ENCODE measurements at regions not wholly inside any gene's neighbourhood (a gene's known extent, or its start where the extent isn't known, plus 50 kb on each side); places are given as distances from the start of the nearest gene placed in this dataset.

DNA sequence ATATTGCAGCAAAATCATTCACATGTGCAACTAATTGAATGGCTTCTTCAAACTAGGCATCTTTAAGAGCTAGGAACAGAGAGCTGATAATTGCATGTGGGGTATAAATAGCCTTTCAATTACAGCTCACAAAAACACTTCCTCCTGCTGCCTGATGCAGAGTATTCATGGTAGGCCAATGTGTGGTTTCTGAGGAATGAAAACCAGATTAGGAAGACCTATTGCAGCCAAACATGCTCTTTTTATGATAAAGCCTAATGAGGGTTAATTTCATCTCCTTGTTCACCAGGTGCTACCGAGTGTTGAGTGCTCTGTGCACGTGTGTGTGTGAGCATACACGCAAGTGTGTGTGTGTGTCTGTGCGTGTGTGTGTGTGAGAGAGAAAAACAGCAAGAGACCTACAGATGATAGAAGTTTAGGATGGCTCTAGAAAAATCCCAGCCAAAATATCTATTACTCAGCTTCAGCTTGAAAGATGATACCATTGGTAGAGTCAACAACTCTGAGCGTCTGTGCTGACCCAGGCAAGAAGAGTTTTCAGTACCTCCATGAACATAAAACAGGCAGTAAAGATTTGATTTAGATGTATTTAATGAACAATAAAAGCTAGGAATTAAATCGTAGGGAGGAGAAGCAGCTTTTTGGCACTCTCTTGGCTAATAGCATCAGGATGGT, 448.5 kb upstream of the ANKRD30A start:
- no peaks in the 10 kb centered on the region for H3K27me3 ChIP-seq
- DNase-seq (ENCODE audit: low spot score in 2 of 2): no peak
- no peaks in the 10 kb centered on the region for H3K9me3 ChIP-seq
- H3K27ac ChIP-seq: no peak overlapping the region
- no peak for TF ChIP-seq EP300 (IDR thresholded peaks at IDR 0.05)
- TF ChIP-seq POLR2A (IDR thresholded peaks at IDR 0.05): no peak
- TF ChIP-seq, protein P1, sequence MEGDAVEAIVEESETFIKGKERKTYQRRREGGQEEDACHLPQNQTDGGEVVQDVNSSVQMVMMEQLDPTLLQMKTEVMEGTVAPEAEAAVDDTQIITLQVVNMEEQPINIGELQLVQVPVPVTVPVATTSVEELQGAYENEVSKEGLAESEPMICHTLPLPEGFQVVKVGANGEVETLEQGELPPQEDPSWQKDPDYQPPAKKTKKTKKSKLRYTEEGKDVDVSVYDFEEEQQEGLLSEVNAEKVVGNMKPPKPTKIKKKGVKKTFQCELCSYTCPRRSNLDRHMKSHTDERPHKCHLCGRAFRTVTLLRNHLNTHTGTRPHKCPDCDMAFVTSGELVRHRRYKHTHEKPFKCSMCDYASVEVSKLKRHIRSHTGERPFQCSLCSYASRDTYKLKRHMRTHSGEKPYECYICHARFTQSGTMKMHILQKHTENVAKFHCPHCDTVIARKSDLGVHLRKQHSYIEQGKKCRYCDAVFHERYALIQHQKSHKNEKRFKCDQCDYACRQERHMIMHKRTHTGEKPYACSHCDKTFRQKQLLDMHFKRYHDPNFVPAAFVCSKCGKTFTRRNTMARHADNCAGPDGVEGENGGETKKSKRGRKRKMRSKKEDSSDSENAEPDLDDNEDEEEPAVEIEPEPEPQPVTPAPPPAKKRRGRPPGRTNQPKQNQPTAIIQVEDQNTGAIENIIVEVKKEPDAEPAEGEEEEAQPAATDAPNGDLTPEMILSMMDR (IDR thresholded peaks at IDR 0.05): no peak
- H3K36me3 ChIP-seq: no peaks in the 10 kb centered on the region
- 73 to 75% methylated on average over 6 of the region's 6 CpGs for WGBS, 2 donors
- no peak overlapping the region for H3K4me3 ChIP-seq
- peaks cover 0 to 9% (median 0%) of the 10 kb centered on the region in 4 donors for H3K4me1 ChIP-seq

DNA sequence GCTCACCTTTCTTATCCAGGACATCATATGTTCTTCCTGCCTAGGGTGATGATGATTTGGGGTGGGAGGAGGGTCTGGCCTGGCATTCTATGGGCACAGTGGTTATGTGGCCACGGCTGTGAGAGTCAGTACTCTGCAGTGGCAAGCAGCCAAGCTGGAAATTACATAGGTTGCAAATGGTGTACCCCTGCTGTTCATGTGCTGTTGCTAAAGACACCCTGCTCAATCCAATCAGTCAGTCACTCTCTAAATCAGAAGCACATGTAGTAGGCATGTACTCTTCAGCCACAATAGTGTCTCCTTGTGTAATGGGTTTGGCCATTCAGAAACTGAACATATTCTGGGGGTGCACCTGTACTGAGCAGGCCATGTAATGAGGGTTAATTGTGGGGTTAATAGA, 449.1 kb upstream of the ANKRD30A start:
- DNase-seq (ENCODE audit: low spot score in 2 of 2): no peak
- TF ChIP-seq EP300 (IDR thresholded peaks at IDR 0.05): no peak
- no peak for TF ChIP-seq POLR2A (IDR thresholded peaks at IDR 0.05)
- TF ChIP-seq, protein P1 (IDR thresholded peaks at IDR 0.05): no peak

DNA sequence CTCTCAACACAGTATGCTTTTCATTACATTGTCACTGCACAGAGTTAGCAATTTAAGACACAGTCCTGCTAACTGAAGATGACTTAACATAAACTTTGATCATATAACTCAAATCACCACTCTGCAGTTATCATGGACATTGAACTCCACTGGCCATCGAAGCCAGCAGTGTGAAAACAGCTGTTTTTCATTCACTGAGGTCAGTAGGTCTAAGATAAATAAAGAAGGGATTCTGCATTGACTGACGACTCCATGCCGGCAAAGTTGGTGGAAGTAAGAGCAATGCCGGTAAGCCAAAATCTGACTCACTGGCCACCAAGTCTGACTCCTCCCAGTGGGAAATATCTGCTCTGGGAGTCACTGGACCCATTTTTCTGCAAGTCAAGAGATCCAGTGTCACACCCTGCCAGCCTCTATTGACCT, 449.9 kb upstream of the ANKRD30A start:
- Histone ChIP-seq H3K36me3 (no peaks in the 10 kb centered on the region), H3K4me1 (peaks cover 0 to 16% (median 0%) of the 10 kb centered on the region in 4 donors), H3K27ac (no peak overlapping the region), H3K9me3 (no peaks in the 10 kb centered on the region), H3K4me3 (no peak overlapping the region), H3K27me3 (no peaks in the 10 kb centered on the region)
- TF ChIP-seq, protein P1 (IDR thresholded peaks at IDR 0.05): no peak
- DNase-seq (ENCODE audit: low spot score in 2 of 2): no peak
- WGBS, 2 donors: 29 to 42% methylated on average over 4 of the region's 4 CpGs

More for the DNA sequence above, 449.1 kb upstream of the ANKRD30A start:
- Histone ChIP-seq H3K27ac (no peak overlapping the region), H3K9me3 (no peaks in the 10 kb centered on the region), H3K36me3 (no peaks in the 10 kb centered on the region), H3K27me3 (no peaks in the 10 kb centered on the region), H3K4me3 (no peak overlapping the region), H3K4me1 (peaks cover 0 to 9% (median 0%) of the 10 kb centered on the region in 4 donors)
- WGBS, 2 donors: 31 to 60% methylated on average over 1 of the region's 1 CpG

DNA sequence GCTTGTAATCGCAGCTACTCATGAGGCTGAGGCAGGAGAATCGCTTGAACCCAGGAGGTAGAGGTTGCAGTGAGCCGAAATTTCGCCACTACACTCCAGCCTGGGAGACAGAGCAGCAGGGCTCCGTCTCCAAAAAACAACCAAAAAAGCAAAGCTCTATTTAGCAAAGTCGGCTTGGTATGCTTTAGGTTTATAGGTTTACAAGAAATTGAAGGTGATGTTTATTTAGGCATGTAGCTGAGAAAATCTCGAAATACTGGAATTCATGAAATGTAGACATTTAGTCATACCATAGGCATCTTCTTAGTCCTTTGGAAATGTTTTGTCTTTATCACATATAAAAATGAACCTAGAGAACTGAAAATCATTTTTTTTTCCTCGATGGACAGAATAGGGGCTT, 453.8 kb upstream of the ANKRD30A start:
- Histone ChIP-seq H3K27ac (no peak overlapping the region), H3K9me3 (no peaks in the 10 kb centered on the region), H3K4me3 (no peak overlapping the region), H3K4me1 (peaks cover 0 to 11% (median 0%) of the 10 kb centered on the region in 4 donors), H3K27me3 (no peaks in the 10 kb centered on the region), H3K36me3 (no peaks in the 10 kb centered on the region)
- WGBS, 2 donors: 75 to 80% methylated on average over 8 of the region's 8 CpGs
- no peak for DNase-seq (ENCODE audit: low spot score in 2 of 2)
- TF ChIP-seq EP300 (IDR thresholded peaks at IDR 0.05) (no peak), POLR2A (IDR thresholded peaks at IDR 0.05) (no peak)
- TF ChIP-seq, protein P1 (IDR thresholded peaks at IDR 0.05): no peak

DNA sequence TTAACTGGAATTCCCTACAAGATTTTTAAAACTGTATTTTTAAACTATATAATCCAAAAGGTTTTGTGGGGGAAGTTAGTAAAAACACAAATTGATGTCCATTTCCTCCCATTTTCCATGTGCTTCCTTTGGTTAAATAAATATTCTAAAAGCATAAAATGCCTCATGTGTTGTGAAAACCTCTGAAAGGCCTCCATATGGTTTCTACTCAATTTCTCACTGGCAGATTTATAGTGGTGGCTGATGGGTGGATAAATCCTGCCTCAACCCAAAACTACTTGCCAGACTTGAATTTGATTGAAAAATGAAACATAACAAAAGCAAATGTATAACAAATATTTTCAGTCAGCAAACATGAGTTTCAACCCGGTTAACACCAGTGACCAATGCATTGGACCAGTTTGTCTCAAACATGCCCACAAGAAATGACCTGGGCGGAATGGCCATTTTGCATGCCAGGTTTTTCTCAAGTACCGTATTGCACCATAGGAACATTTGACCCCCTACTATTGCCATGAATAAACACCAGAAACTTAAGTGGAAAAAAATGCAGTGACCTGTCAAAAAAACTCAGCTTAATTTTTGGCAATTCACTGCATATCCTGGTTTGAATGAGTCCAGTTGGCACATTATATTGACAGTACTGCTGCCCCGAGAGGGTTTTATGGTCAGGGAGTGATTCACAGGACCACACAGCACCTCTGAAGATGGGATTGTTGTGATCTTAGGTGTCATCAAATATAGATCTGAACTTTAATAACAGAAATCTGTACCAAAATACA, 454.6 kb upstream of the ANKRD30A start:
- Histone ChIP-seq H3K4me3 (no peak overlapping the region), H3K27me3 (no peaks in the 10 kb centered on the region), H3K27ac (no peak overlapping the region), H3K36me3 (no peaks in the 10 kb centered on the region), H3K9me3 (no peaks in the 10 kb centered on the region), H3K4me1 (peaks cover 0 to 7% (median 0%) of the 10 kb centered on the region in 4 donors)
- WGBS, 2 donors: 80 to 84% methylated on average over 4 of the region's 4 CpGs
- no peak for DNase-seq (ENCODE audit: low spot score in 2 of 2)
- TF ChIP-seq, protein P1 (IDR thresholded peaks at IDR 0.05): no peak
- TF ChIP-seq POLR2A (IDR thresholded peaks at IDR 0.05) (no peak), EP300 (IDR thresholded peaks at IDR 0.05) (no peak)
